ENCODE measurements at regions not wholly inside any gene's neighbourhood (a gene's known extent, or its start where the extent isn't known, plus 50 kb on each side); places are given as distances from the start of the nearest gene placed in this dataset.

DNA sequence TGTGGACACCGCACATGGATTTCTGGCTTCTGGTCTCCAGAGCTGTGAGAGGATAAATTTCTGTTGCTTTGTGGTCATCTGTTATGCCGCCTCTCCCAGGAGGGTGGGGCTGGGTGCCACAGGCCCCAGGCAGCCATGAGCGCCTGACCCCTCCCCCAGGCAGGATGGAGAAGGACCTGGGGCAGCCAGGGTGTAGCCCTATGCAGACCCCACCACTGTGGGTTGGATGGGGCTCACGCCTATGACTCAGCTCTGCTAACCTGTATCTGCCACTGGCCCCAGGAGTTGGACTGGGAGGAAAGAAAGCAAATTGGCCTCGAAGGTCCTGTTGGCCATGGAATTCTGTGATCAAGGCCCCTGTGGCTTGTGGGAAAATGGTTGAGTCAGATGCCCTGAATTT lies 1351.1 kb downstream of the BRD1 start:
- H2AFZ ChIP-seq (ENCODE audit: low read length) = no peak overlapping the region
- TF ChIP-seq, protein P1, sequence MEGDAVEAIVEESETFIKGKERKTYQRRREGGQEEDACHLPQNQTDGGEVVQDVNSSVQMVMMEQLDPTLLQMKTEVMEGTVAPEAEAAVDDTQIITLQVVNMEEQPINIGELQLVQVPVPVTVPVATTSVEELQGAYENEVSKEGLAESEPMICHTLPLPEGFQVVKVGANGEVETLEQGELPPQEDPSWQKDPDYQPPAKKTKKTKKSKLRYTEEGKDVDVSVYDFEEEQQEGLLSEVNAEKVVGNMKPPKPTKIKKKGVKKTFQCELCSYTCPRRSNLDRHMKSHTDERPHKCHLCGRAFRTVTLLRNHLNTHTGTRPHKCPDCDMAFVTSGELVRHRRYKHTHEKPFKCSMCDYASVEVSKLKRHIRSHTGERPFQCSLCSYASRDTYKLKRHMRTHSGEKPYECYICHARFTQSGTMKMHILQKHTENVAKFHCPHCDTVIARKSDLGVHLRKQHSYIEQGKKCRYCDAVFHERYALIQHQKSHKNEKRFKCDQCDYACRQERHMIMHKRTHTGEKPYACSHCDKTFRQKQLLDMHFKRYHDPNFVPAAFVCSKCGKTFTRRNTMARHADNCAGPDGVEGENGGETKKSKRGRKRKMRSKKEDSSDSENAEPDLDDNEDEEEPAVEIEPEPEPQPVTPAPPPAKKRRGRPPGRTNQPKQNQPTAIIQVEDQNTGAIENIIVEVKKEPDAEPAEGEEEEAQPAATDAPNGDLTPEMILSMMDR (conservative IDR thresholded peaks at IDR 0.05; ENCODE audit: low read length) = no peak
- TF ChIP-seq EZH2phosphoT487 (IDR thresholded peaks at IDR 0.05; ENCODE audit: borderline replicate concordance) = no peak
- peaks cover 6% of the 10 kb centered on the region; the same call in 1 of the 2 replicates for H3K9me3 ChIP-seq (ENCODE audit: insufficient read depth, low read depth, low read length)
- no peak overlapping the region for H3K9ac ChIP-seq (ENCODE audit: low read depth, low read length, poor library complexity, severe bottlenecking)
- H3K9me2 ChIP-seq (replicated peaks; ENCODE audit: low read depth, low read length) = no peaks in the 10 kb centered on the region
- no peaks in the 10 kb centered on the region for H3K36me3 ChIP-seq (ENCODE audit: insufficient read depth, low read length)
- no peaks in the 10 kb centered on the region for H3F3A ChIP-seq (ENCODE audit: low read depth)
- no peak overlapping the region for H3K4me3 ChIP-seq (ENCODE audit: low read length, poor library complexity, severe bottlenecking)
- H3K27me3 ChIP-seq (ENCODE audit: insufficient read depth, low read length, poor library complexity, severe bottlenecking) = no peaks in the 10 kb centered on the region
- no peaks in the 10 kb centered on the region for H4K20me1 ChIP-seq (ENCODE audit: insufficient read depth, low read length, poor library complexity, severe bottlenecking)
- no peak overlapping the region for H3K4me2 ChIP-seq (ENCODE audit: low read depth, low read length, poor library complexity, severe bottlenecking)
- H3K79me2 ChIP-seq (ENCODE audit: insufficient read depth, low read length) = no peaks in the 10 kb centered on the region
- H3K4me1 ChIP-seq (ENCODE audit: insufficient read depth, low read length, poor library complexity, severe bottlenecking) = no peaks in the 10 kb centered on the region

DNA sequence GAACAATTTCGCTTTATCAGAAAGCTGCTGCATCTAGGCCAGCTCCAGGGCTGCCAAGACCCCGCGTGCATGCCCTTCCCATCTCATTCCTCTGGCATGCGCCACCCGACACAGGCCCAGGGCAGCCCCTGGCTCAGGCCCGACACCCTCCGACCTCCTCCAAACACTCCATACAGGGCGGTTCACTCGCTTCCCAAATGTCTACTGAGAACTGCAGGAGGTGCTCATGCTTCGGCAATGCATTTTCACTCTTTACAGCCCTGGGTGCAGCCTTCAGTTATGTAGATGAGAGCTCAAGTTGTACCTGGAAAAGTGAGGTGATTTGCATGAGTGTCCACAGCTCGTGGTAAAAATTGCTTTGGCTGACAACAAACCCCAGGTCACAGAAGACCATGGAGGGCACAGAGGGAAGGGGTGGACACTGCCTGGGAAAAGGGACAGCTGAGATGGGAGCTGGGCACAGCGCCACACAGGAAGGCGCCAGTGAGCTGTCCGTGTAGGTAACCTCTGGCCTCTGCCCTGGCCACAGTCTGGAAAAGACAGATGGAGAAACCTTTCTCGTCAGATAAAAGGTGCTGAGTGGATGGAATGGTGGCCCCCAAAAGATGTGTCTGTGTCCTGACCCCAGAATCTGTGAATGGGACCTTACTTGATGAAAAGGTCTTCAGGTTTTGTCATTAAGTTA lies 1351.9 kb downstream of the BRD1 start:
- Histone ChIP-seq H3K27me3 (ENCODE audit: insufficient read depth, low read length, poor library complexity, severe bottlenecking) (no peaks in the 10 kb centered on the region), H3K9me2 (replicated peaks; ENCODE audit: low read depth, low read length) (no peaks in the 10 kb centered on the region), H3F3A (ENCODE audit: low read depth) (no peaks in the 10 kb centered on the region), H3K36me3 (ENCODE audit: insufficient read depth, low read length) (no peaks in the 10 kb centered on the region), H2AFZ (ENCODE audit: low read length) (no peak overlapping the region), H3K79me2 (ENCODE audit: insufficient read depth, low read length) (no peaks in the 10 kb centered on the region), H3K9me3 (ENCODE audit: insufficient read depth, low read depth, low read length) (peaks cover 11% of the 10 kb centered on the region; the same call in 1 of the 2 replicates), H3K4me2 (ENCODE audit: low read depth, low read length, poor library complexity, severe bottlenecking) (no peak overlapping the region), H4K20me1 (ENCODE audit: insufficient read depth, low read length, poor library complexity, severe bottlenecking) (no peaks in the 10 kb centered on the region), H3K9ac (ENCODE audit: low read depth, low read length, poor library complexity, severe bottlenecking) (no peak overlapping the region), H3K4me1 (ENCODE audit: insufficient read depth, low read length, poor library complexity, severe bottlenecking) (no peaks in the 10 kb centered on the region), H3K4me3 (ENCODE audit: low read length, poor library complexity, severe bottlenecking) (no peak overlapping the region)
- no peak for TF ChIP-seq EZH2phosphoT487 (IDR thresholded peaks at IDR 0.05; ENCODE audit: borderline replicate concordance)
- TF ChIP-seq, protein P1 (conservative IDR thresholded peaks at IDR 0.05; ENCODE audit: low read length) = no peak

DNA sequence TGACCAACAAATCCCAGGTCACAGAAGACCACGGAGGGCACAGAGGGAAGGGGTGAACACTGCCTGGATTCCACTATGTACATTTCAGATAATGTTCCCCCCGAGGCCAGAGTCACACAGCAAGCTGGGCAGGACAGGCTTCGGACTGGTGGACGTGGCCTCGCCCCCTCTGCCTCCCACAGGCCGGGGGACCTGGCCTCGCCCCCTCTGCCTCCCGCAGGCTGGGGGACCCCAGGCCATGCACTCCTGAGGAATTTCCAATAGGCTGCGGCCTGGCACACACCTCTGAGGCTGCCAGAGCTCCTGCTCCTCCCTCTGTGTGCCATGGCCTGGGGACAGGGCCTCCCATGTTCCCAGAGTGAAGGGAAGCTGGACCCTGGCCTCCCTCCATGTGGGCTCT lies 1352.8 kb downstream of the BRD1 start:
- Histone ChIP-seq H3F3A (ENCODE audit: low read depth) (no peaks in the 10 kb centered on the region), H3K79me2 (ENCODE audit: insufficient read depth, low read length) (no peaks in the 10 kb centered on the region), H3K9ac (ENCODE audit: low read depth, low read length, poor library complexity, severe bottlenecking) (no peak overlapping the region), H3K9me3 (ENCODE audit: insufficient read depth, low read depth, low read length) (peaks cover 15% of the 10 kb centered on the region; the same call in 1 of the 2 replicates), H3K9me2 (replicated peaks; ENCODE audit: low read depth, low read length) (no peaks in the 10 kb centered on the region), H3K36me3 (ENCODE audit: insufficient read depth, low read length) (no peaks in the 10 kb centered on the region), H3K4me3 (ENCODE audit: low read length, poor library complexity, severe bottlenecking) (no peak overlapping the region), H3K4me2 (ENCODE audit: low read depth, low read length, poor library complexity, severe bottlenecking) (no peak overlapping the region), H3K4me1 (ENCODE audit: insufficient read depth, low read length, poor library complexity, severe bottlenecking) (no peaks in the 10 kb centered on the region), H3K27me3 (ENCODE audit: insufficient read depth, low read length, poor library complexity, severe bottlenecking) (no peaks in the 10 kb centered on the region), H2AFZ (ENCODE audit: low read length) (no peak overlapping the region), H4K20me1 (ENCODE audit: insufficient read depth, low read length, poor library complexity, severe bottlenecking) (no peaks in the 10 kb centered on the region)
- TF ChIP-seq EZH2phosphoT487 (IDR thresholded peaks at IDR 0.05; ENCODE audit: borderline replicate concordance) = no peak
- TF ChIP-seq, protein P1 (conservative IDR thresholded peaks at IDR 0.05; ENCODE audit: low read length) = no peak
